ENCODE measurements at regions not wholly inside any gene's neighbourhood (a gene's known extent, or its start where the extent isn't known, plus 50 kb on each side); places are given as distances from the start of the nearest gene placed in this dataset.

- in situ Hi-C loops (cut with MboI; ENCODE audit: low pct_unique_long_range_greater_than_20kb in 2 of 9, low sequenced_read_pairs in 9 of 9, unreplicated experiment in 9 of 9): no loop called here
- H3K27ac ChIP-seq: no peak overlapping the region
- 27 to 100% (median 89%) methylated on average over 1 to 2 of the region's 2 CpGs for WGBS, 10 experiments
- H3K4me1 ChIP-seq (replicated peaks in 1 of 2): no peaks in the 10 kb centered on the region
- no peak for ATAC-seq (replicated peaks in 6 of 8)
- H3K4me3 ChIP-seq: no peak overlapping the region
These were observed 1061.8 kb upstream of the ARRDC3 start for GRCh38 chr5:92444888-92445287.

GRCh38 chr5:92435781-92436180 lies 1052.7 kb upstream of the ARRDC3 start:
- H3K4me3 ChIP-seq: no peak overlapping the region
- H3K4me1 ChIP-seq (replicated peaks in 1 of 2): no peaks in the 10 kb centered on the region
- no peak for ATAC-seq (replicated peaks in 6 of 8)
- WGBS, 10 experiments: 0 to 100% (median 66%) methylated on average over 1 to 2 of the region's 3 CpGs; no CpG with 5 or more reads in 4 of the 10 experiments
- no peak overlapping the region for H3K27ac ChIP-seq
- in situ Hi-C loops (cut with MboI; ENCODE audit: low pct_unique_long_range_greater_than_20kb in 2 of 9, low sequenced_read_pairs in 9 of 9, unreplicated experiment in 9 of 9): no loop called here

- Histone ChIP-seq H3K27ac (no peak overlapping the region), H3K4me1 (replicated peaks in 1 of 2) (no peaks in the 10 kb centered on the region), H3K4me3 (no peak overlapping the region)
- no peak for ATAC-seq (replicated peaks in 6 of 8)
- WGBS, 10 experiments: 6 to 100% (median 80%) methylated on average over 1 to 3 of the region's 3 CpGs
- in situ Hi-C loops (cut with MboI; ENCODE audit: low pct_unique_long_range_greater_than_20kb in 2 of 9, low sequenced_read_pairs in 9 of 9, unreplicated experiment in 9 of 9): no loop called here
These were observed 1046.5 kb upstream of the ARRDC3 start for GRCh38 chr5:92429646-92430045.

- WGBS, 10 experiments: 30 to 90% (median 72%) methylated on average over 1 to 4 of the region's 4 CpGs; no CpG with 5 or more reads in 1 of the 10 experiments
- peak in 2 of 8 experiments; percentile 57 to 65 for ATAC-seq (replicated peaks in 6 of 8)
- no peak overlapping the region for H3K27ac ChIP-seq
- H3K4me3 ChIP-seq: no peak overlapping the region
- in situ Hi-C loops (cut with MboI; ENCODE audit: low pct_unique_long_range_greater_than_20kb in 2 of 9, low sequenced_read_pairs in 9 of 9, unreplicated experiment in 9 of 9): no loop called here
- no peaks in the 10 kb centered on the region for H3K4me1 ChIP-seq (replicated peaks in 1 of 2)
These were observed 1045.3 kb upstream of the ARRDC3 start for GRCh38 chr5:92428415-92428814.

GRCh38 chr5:92424785-92425426 lies 1041.8 kb upstream of the ARRDC3 start:
- in situ Hi-C loops (cut with MboI; ENCODE audit: low pct_unique_long_range_greater_than_20kb in 2 of 9, low sequenced_read_pairs in 9 of 9, unreplicated experiment in 9 of 9): no loop called here
- no peaks in the 10 kb centered on the region for H3K4me1 ChIP-seq (replicated peaks in 1 of 2)
- no peak overlapping the region for H3K27ac ChIP-seq
- ATAC-seq (replicated peaks in 6 of 8): no peak
- H3K4me3 ChIP-seq: no peak overlapping the region
- WGBS, 10 experiments: 20 to 100% (median 100%) methylated on average over 1 of the region's 1 CpG; no CpG with 5 or more reads in 3 of the 10 experiments

GRCh38 chr5:92421942-92422341 lies 1038.8 kb upstream of the ARRDC3 start:
- in situ Hi-C loops (cut with MboI; ENCODE audit: low pct_unique_long_range_greater_than_20kb in 2 of 9, low sequenced_read_pairs in 9 of 9, unreplicated experiment in 9 of 9): no loop called here
- Histone ChIP-seq H3K27ac (no peak overlapping the region), H3K4me1 (replicated peaks in 1 of 2) (no peaks in the 10 kb centered on the region), H3K4me3 (no peak overlapping the region)
- WGBS, 10 experiments: 0 to 89% (median 68%) methylated on average over 1 of the region's 1 CpG
- no peak for ATAC-seq (replicated peaks in 6 of 8)

GRCh38 chr5:92421196-92421595 lies 1038.1 kb upstream of the ARRDC3 start:
- H3K4me1 ChIP-seq (replicated peaks in 1 of 2): no peaks in the 10 kb centered on the region
- ATAC-seq (replicated peaks in 6 of 8): no peak
- no peak overlapping the region for H3K4me3 ChIP-seq
- in situ Hi-C loops (cut with MboI; ENCODE audit: low pct_unique_long_range_greater_than_20kb in 2 of 9, low sequenced_read_pairs in 9 of 9, unreplicated experiment in 9 of 9): no loop called here
- H3K27ac ChIP-seq: no peak overlapping the region

- Histone ChIP-seq H3K27ac (no peak overlapping the region), H3K4me1 (replicated peaks in 1 of 2) (no peaks in the 10 kb centered on the region), H3K4me3 (no peak overlapping the region)
- no peak for ATAC-seq (replicated peaks in 6 of 8)
- in situ Hi-C loops (cut with MboI; ENCODE audit: low pct_unique_long_range_greater_than_20kb in 2 of 9, low sequenced_read_pairs in 9 of 9, unreplicated experiment in 9 of 9): no loop called here
These were observed 1036.1 kb upstream of the ARRDC3 start for GRCh38 chr5:92419261-92419660.

- Histone ChIP-seq H3K27ac (no peak overlapping the region), H3K4me1 (replicated peaks in 1 of 2) (no peaks in the 10 kb centered on the region), H3K4me3 (no peak overlapping the region)
- WGBS, 10 experiments: 11 to 100% (median 89%) methylated on average over 2 to 3 of the region's 3 CpGs
- ATAC-seq (replicated peaks in 6 of 8): no peak
- in situ Hi-C loops (cut with MboI; ENCODE audit: low pct_unique_long_range_greater_than_20kb in 2 of 9, low sequenced_read_pairs in 9 of 9, unreplicated experiment in 9 of 9): no loop called here
These were observed 1035.2 kb upstream of the ARRDC3 start for GRCh38 chr5:92418341-92418740.

GRCh38 chr5:92409134-92409533 lies 1026.0 kb upstream of the ARRDC3 start:
- H3K4me3 ChIP-seq: no peak overlapping the region
- in situ Hi-C loops (cut with MboI; ENCODE audit: low pct_unique_long_range_greater_than_20kb in 2 of 9, low sequenced_read_pairs in 9 of 9, unreplicated experiment in 9 of 9): no loop called here
- WGBS, 10 experiments: 0 to 86% (median 70%) methylated on average over 1 to 2 of the region's 2 CpGs; no CpG with 5 or more reads in 4 of the 10 experiments
- ATAC-seq (replicated peaks in 6 of 8): peak in 2 of 8 experiments; percentile 51 to 61
- no peak overlapping the region for H3K27ac ChIP-seq
- H3K4me1 ChIP-seq (replicated peaks in 1 of 2): peaks cover 0 to 12% of the 10 kb centered on the region in 2 donors

- 30 to 100% (median 87%) methylated on average over 2 to 7 of the region's 7 CpGs for WGBS, 10 experiments
- H3K4me1 ChIP-seq (replicated peaks in 1 of 2): peaks cover 6 to 14% of the 10 kb centered on the region in 2 donors
- in situ Hi-C loops (cut with MboI; ENCODE audit: low pct_unique_long_range_greater_than_20kb in 2 of 9, low sequenced_read_pairs in 9 of 9, unreplicated experiment in 9 of 9): no loop called here
- H3K4me3 ChIP-seq: no peak overlapping the region
- no peak overlapping the region for H3K27ac ChIP-seq
- ATAC-seq (replicated peaks in 6 of 8): no peak
These were observed 1020.0 kb upstream of the ARRDC3 start for GRCh38 chr5:92402956-92403702.

- no peak for ATAC-seq (replicated peaks in 6 of 8)
- in situ Hi-C loops (cut with MboI; ENCODE audit: low pct_unique_long_range_greater_than_20kb in 2 of 9, low sequenced_read_pairs in 9 of 9, unreplicated experiment in 9 of 9): no loop called here
- H3K27ac ChIP-seq: no peak overlapping the region
- H3K4me1 ChIP-seq (replicated peaks in 1 of 2): peaks cover 6 to 14% of the 10 kb centered on the region in 2 donors
- H3K4me3 ChIP-seq: no peak overlapping the region
- 4 to 100% (median 66%) methylated on average over 1 to 2 of the region's 2 CpGs for WGBS, 10 experiments
These were observed 1018.9 kb upstream of the ARRDC3 start for GRCh38 chr5:92402045-92402444.

- Histone ChIP-seq H3K4me1 (replicated peaks in 1 of 2) (peaks cover 6 to 14% of the 10 kb centered on the region in 2 donors), H3K27ac (no peak overlapping the region), H3K4me3 (no peak overlapping the region)
- ATAC-seq (replicated peaks in 6 of 8): peak in 4 of 8 experiments; percentile 21 to 61 (median 31)
- in situ Hi-C loops (cut with MboI; ENCODE audit: low pct_unique_long_range_greater_than_20kb in 2 of 9, low sequenced_read_pairs in 9 of 9, unreplicated experiment in 9 of 9): no loop called here
- 17 to 86% (median 33%) methylated on average over 1 to 5 of the region's 5 CpGs; no CpG with 5 or more reads in 1 of the 10 experiments for WGBS, 10 experiments
These were observed 1018.4 kb upstream of the ARRDC3 start for GRCh38 chr5:92401492-92401891.

GRCh38 chr5:92394936-92395335 lies 1011.8 kb upstream of the ARRDC3 start:
- no peak for ATAC-seq (replicated peaks in 6 of 8)

More at GRCh38 chr5:92394936-92395335, 1011.8 kb upstream of the ARRDC3 start:
- no peaks in the 10 kb centered on the region for H3K4me1 ChIP-seq (replicated peaks in 1 of 2)
- H3K27ac ChIP-seq: no peak overlapping the region
- in situ Hi-C loops (cut with MboI; ENCODE audit: low pct_unique_long_range_greater_than_20kb in 2 of 9, low sequenced_read_pairs in 9 of 9, unreplicated experiment in 9 of 9): no loop called here
- 7 to 100% (median 82%) methylated on average over 1 of the region's 1 CpG for WGBS, 10 experiments
- H3K4me3 ChIP-seq: no peak overlapping the region
